NCI-H2227 (cell line): ENCODE measurements at regions not wholly inside any gene's neighbourhood (a gene's known extent, or its start where the extent isn't known, plus 50 kb on each side); places are given as distances from the start of the nearest gene placed in this dataset.
"Not testable (repeated sequence)": the region's sequence is repeated elsewhere in the genome, so short reads cannot be mapped to it uniquely, and the experiment has no call there.

Experiments
- DNase-seq: peaks from one replicate; lab custom pipeline; 2025; ENCODE audit not compliant: unreplicated experiment; lab: John Stamatoyannopoulos, UW

DNA sequence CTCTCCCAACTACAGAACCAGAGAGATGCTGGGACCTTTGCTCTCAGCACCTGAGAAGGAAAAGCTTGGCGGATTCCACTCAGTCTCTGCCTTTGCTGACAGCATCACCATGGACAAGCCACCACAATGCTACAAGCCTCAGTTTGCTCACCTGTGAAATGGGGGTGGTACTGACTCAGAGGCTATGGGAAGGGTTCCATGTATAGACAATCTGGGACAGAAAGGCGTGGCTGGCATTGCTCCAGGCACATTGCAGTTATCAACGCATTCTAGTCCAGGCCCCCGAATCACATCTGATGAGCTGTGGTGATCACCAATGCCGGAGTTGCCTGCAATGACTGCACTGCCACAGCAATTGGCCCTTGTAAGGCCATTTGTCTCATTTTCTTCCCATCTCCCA lies 72.6 kb downstream of the ISX start:
- no peak for DNase-seq

DNA sequence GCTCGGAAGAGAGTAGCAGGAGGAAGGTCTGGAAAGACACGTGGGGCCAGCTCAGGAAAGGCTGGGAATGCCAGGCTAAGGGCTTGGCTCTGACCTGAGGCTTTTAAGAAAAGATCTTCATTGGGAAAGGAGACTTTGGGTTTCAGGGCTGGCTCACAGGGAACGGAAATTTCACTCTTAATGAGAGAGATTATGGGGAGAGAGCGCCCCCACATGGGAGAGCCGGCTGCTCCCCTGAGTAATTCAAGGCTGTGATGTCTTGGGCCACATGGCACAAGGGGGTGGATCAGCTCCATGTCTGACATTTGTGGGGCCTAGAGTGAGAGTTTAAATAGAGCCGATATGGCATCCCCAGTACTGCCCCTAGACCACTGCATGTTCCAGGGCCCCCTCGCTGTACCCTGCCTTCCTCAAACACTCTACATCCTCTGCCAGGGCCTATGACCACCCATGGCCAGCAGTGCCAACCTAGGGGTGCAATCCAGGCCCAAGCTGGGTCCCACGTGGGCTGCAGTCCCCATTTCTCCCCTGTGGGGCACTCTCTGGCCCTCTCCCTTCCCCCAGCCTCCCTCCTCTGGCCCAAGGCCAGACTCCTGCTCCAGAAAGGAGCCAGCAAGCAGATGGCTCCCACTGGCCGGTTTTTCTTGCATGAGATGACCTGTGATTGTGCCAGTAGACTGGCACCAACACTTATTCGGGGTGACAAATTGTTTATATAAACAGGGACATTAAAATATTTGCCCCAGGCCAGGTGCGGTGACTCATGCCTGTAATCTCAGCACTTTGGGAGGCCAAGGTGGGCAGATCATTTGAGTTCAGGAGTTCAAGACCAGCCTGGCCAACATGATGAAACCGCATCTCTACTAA lies 75.2 kb downstream of the ISX start:
- no peak for DNase-seq

DNA sequence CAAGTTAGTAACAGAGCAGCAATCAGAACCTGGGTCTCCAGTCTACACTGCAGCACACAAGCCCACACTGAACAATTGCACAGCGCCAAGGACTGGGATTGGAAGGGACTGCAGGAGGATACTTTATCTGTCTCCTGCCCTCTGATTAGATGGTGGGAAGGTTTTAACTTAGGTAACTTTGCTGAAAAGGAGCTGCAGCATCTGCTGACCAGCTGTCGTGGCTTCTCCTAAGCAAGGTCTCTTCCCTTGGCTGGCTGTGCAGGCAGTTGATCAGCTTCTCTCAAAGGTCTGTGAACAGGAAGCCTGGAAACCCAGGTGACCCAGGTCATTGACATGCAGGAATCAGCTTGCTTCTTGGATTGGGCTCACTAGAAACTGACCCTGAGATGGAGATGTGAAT lies 82.4 kb downstream of the ISX start:
- DNase-seq: no peak

DNA sequence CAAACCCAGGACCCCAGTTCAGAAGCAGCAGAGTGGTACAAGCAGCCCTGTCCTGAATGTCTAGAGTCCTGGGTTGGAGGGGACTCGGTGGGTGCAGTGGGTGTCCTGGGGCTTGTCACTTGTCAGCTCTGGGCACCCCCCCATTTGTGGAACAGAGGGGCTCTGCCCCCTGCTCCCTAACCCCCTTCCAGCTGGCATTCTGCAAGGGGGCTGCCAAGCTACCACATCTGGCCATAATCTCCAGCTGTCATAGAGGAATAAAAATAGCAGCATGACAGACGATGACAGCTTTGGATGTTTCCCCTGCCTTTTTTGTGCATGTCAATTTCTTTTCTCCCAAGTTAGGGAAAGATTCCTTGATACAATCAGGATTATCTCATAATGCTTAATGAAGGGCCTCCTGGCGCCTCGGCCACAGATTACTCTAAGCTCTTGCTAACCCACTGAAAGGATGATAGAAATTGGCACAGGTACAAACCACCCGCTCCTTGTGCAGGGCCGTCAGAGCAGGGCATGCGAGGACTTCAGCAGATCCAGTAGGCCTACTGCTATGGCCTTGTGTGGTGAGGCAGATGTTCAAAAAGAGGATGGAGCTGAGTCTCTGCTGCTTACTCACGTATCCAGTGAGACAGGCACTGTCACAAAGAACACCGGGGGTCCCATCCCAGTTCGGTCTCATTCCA lies 83.0 kb downstream of the ISX start:
- DNase-seq: no peak

DNA sequence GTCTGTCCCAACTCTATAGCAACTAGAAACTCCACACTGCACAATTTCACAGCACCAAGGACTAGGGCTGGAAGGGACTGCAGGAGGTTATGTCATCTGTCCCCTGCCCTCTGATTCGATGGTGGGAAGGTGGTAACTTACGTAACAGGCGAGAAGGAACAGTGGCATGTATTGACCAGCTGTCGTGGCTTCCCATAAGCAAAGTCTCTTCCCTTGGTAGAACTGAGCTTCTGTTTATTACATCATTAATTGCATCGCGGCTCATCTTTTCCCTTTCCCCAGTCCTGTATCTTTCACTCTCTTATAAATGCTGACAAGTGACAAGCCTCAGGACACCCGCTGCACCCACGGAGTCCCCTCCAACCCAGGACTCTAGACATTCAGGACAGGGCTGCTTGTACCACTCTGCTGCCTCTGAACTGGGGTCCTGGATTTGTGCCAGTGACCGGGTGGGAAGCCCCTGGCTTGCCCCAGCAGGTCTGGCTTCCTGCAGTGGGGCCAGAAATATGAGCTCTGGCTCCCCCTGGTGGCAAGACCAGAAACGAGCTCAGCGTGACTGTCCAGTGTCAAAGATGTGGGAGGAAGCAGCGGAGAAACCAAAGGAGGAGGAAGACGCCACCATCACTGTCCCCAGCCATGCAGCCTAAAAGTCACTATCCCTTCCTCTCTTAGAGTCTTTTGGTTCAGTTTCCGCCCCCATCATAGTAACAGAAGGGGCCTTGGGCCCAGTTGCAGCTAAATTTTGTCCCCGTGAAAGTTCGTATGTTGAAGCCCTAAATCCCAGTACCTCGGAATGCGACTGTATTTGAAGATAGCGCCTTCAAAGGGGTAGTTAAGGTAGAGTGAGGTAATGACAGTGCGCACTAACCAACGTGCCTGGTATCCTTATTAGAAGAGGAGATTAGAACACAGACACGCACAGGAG lies 84.5 kb downstream of the ISX start:
- DNase-seq: peak; percentile 58

DNA sequence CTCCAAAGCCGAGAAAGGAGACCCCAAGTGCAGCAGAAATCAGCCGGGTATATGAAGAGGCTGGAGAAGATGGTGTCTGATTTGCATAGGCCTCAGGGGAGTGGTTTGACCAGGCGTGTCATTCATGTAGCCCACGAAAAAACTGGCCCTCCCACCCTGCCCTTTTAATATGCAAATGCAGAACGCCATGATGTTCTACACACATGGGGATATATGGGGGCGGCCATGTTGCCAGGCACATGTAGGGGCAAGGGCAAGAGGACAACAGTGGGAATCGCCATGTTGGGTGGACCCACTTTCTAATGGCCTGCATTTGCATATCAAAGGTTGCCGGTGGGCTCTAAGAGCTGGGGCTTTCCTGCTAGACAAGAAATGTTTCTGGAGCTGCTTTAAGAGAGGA lies 86.4 kb downstream of the ISX start:
- no peak for DNase-seq

DNA sequence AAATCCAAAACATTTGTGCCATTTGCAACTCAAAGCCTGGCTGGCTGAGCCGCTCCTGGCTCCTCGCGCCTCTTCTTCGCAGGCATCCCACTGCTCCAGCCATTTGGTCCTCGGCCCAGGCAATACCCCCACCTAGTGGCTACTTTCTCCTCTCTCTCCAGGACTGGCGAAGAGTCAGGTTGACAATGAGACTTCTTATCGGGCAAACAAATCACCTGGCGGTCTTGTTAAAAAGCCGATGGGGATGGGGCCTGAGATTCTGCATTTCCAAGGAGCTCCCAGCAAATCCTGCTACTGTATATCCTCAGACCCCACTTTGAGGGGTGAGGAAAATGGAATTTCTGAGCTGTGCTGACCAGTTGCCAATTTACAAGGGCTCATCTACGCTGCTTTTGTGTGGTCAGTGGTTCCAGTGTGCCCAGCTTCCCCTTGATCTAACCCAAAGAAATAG lies 89.0 kb downstream of the ISX start:
- DNase-seq: peak; percentile 83

DNA sequence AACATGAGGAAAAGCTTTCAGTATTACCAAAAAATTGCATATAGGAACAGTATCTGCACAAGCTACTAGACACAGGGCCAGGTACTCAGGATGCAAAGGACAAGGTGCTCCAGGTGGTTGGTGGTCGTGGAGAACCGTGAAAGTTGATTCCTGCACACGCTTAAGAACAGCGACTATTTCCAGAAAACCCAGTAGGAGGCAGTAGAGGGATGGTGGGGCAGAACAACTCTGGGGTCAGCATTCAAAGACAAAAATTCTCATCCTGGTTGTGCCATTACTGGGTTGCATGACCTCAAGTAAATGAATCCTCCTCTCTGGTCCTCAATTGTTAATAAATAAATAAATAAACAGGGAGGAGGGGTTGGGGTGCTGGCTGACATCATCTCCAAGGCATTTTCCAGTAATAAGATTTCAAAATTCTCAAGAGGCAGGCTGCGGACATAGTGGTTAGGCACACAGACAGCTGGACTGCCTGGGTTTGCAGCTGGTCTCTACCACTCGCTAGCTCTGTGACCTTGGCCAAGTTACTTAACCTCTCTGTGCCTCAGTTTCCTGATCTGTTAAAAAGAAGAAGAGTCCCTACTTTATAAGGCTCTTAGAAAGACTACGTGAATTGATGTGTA lies 89.6 kb downstream of the ISX start:
- peak; percentile 7 for DNase-seq

DNA sequence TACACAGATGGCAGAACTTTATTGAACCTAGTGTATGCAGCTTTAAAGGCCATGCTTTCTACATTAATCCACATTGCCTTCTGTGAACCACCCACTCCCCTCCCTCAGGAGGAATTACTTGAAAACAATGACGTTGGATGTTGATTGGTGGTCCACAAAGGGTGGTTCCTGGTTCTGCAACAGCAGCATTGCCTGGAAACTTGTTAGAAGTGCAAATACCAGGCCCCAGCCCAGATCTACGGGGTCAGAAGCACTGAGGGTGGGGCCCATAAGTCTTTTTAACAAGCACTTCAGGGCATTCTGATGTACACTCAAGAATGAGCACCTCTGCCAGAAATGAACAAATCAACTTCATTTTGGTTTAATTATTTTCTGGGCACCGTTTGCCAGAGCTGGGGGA lies 91.0 kb downstream of the ISX start:
- no peak for DNase-seq

DNA sequence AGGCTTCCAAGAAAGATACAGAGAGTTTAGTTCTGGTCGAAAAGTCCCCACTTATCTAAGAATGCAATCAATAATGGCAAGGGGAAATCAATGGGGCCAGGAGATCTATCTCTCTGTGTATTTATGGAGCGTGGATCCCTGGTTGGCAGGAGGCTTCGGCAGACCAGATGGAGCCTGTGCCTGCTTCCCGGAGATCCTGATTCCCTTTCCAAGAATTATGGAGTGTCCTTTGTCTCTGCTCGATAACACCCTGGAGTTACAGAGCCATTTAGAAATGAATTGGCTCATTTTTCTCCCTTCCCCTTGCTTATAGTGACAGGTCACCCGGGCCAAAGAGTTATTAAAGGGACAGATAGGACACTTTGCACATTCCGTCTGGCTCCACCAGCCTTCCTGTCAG lies 92.4 kb downstream of the ISX start:
- DNase-seq: no peak

DNA sequence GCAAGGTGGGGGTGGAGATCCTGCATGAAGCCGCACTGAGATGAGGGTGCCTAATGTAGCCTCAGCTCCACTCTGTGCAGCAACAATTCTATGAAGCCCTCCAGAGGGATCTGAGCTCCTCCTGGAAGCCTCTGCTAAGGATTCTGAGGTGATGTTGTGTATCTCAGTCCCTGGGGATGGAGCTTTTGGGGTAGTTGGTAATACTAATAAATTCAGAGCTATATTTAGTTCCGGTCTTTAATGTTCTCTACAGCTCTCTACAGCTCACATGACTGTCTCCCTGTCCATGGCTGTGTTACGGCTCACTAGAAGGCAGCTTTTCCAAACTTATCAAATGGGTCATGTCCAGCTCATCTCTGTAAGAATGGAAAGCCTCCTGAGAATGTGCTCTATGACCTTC lies 93.4 kb downstream of the ISX start:
- DNase-seq: no peak

DNA sequence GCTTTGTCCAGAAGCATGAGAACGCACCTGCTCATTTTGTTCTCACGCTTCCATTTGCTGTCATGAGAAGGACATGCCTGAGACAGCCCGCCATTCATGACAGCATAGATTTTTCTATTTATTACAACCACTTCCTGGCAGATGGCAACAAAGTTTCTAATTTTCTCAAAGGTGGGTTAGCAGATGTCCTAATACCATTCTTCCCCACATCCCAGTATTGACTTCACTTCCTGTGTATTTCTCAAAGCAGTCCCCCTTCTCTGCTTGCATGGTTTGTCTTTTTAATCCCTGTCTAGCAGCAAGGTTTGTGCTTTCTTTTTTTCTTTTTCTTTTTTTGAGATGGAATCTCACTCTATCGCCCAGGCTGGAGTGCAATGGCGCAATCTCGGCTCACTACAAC lies 94.3 kb downstream of the ISX start:
- no peak for DNase-seq

DNA sequence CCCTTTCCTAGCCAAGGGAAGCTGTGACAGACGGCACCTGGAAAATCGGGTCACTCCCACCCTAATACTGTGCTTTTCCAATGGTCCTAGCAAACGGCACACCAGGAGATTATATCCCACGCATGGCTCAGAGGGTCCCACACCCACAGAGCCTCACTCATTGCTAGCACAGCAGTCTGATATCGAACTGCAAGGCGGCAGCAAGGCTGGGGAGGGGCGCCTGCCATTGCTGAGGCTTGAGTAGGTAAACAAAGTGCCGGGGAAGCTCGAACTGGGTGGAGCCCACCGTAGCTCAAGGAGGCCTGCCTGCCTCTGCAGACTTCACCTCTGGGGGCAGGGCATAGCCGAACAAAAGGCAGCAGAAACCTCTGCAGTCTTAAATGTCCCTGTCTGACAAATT lies 91.4 kb upstream of the HMGXB4 start:
- DNase-seq: not testable (repeated sequence)

DNA sequence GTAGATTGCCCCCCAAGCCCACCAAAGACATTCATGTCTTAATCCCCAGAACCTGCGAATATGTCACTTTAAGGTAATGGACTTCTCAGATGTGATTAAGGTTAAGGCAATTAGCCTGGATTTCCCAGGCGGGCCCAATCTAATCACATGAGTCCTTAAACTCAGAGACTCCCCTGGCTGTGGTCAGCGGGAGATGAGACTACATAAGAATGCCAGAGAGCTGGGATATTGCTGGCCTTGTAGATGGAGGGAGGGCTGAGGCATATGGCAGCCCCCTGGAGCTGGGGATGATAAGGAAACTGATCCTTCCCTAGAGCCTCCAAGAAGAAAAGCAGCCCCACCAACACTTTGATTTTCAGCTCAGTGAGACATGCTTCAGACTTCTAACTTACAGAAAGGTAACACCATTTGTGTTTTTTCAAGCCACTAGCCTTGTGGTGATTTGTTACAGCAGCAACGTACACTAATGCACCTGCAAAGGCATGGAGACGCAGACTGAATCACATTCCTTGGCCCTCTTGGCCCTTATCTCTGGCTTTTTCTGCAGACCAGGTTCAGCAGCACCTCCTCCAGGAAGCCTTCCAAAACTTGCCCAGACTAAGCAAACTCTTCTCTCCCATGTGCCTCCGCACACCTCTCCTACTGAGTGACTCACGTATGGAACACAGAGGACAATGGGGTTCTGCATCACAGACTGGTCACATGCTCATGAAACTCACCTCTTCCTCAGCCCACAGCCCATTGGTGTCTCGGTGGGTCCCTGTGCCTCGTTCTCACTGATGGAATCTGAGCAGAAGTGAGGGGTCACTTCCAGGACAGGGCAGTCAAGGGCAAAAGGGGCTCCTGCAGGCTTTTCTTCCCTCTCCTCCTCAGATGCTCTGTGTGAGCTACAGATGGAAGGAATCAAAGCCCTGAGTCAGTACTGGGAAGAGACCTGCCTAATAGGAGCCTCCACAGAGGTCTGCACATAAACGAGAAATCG lies 86.3 kb upstream of the HMGXB4 start:
- no peak for DNase-seq

DNA sequence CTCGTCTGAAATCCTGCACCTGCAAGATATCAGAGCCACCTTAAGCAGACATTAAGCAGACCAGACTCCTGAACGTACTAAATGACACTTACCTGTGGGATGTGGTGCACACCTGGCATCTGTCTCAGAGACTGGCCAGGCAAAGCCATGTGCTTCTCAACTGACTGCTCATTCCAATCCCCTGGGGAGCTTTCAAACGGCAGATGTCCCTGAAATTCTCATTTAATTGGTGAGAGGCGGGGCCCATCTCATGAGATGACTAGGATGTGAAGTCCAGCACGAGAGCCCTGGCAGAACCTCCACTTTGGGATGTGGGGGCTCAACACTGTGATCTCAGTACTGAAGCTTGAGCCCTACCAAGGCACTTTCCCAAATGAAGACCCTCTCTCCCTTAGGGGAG lies 84.9 kb upstream of the HMGXB4 start:
- DNase-seq: peak; percentile 31

DNA sequence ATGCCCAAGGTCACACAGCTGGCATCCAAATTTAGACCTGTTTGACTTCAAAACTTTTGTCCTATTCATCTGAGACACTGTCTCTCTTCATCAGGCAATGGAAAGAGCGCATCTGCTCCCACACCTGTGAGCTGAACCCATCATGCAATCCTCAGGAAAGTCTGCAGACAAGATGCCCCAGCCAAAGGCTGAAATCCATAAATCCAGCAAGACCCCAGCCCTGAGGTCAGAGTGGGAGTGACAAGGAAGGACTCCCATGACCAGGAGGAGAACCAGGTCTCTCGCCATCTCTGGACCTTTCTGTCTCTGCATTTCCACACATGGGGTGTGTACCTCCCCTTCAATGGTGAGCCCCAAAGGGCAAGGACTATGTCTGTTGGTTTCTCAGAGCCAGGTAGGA lies 83.6 kb upstream of the HMGXB4 start:
- no peak for DNase-seq

DNA sequence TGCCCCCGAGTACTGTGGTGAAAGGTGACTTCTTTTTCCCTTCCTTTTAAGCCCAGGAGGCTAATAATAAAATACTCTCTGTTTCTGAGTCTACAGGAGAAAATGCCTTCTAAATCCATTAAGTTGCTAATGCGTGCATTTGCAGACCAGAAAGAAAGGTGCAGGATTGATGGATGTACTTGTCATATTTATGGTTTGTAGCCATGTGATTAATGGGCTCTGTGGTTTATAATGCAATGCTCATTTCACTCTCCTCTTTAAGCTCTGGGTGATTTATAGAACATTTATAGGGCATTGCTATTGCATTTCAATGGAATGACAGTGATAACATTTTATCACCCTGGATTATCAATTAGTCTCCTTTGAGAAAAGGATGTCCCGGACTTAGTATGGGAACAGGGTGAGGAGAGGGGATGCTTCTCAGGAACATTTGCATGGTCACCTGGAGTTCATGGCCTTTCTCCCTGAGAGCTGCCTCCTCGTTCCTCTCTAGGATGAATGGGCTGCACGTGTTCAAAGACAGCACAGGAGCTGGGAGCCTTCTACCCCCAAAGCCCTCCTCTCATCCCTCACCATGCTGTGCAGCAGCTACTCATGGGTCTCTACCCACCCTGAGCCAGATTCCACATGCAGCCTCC lies 82.8 kb upstream of the HMGXB4 start:
- peak; percentile 39 for DNase-seq

DNA sequence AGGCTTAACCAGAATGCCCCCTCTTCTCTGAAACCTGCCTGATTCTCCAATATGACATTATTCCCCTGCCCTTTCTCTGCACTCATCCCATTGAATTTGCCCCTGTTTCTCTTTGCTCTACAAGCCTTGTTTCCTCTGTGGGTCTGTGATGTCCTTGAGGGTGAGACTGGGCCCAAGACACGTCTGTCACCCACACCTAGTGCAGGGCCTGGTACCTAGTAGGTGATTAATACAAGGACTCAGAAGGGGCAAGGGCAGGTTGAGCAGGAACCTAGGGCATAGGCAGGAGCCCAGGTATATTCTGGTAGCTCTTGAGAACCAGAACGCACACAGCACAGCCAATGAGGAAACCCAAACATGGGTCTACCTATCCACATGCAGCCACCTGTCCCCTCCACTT lies 81.9 kb upstream of the HMGXB4 start:
- DNase-seq: no peak

DNA sequence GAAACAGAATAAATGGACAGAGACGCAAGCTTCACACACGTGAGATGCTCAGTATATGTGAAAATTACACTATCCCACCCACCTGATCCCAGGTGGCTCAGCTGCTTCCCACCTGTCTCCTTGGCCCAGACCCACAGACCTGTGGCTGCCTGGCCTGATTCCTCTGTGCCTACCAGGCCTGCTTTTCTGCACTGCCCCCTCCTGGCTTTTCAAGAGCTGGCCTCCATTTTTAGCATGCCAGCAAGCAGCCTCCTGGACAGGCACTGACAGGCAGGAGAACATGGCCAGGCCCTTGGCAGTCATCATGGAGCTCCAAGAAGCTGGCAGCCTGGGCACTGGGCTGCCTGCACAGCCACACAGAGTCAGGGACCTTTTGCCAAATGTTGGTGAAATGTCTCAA lies 79.5 kb upstream of the HMGXB4 start:
- no peak for DNase-seq
